GM19452 (cell line): ENCODE measurements at regions not wholly inside any gene's neighbourhood (a gene's known extent, or its start where the extent isn't known, plus 50 kb on each side); places are given as distances from the start of the nearest gene placed in this dataset.
A peak's percentile ranks its signal among the peaks of the same experiment; 100 is the strongest.
"Not testable (repeated sequence)": the region's sequence is repeated elsewhere in the genome, so short reads cannot be mapped to it uniquely, and the experiment has no call there.

Source experiments
- ATAC-seq: cut with Tn5 transposase; IDR thresholded peaks from one replicate; pipeline ENCODE4 v1.9.1; 2021; ENCODE audit not compliant: unreplicated experiment

DNA sequence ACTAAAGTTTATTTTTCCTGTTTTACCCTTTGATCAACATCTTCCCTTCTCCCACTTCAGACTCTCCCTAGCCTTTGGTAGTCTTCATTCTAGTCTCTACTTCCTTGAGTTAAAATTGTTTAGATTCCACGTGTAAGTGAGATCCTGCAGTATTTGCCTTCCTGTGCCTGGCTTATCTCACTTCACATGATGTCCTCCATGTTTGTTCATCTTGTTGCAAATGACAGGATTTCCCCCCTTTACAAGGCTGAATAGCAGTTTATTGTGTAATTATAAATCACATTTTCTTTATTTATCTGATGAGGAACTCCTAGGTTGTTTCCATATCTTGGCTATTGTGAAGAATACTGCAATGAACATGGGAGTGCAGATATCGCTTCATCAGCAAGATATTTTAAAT is 461.7 kb downstream of the CHSY3 start:
- ATAC-seq = no peak

DNA sequence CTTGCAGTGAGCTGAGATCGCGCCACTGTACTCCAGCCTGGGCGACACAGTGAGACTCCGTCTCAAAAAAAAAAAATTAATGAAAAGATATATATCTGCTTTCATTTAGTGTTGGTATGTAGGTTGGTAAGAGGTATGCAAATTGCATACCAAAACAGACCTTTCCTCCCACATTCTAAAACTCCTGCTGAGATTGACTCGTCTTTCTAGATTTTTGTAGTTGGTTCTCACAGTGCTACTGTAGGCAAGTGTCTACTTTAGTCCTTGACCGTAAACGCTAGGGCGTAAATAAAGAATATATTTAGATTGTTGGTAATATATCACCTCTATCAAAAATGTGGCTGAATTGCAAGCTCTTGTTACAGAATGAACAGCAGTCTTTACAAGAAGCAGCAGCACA is 445.9 kb downstream of the CHSY3 start:
- ATAC-seq = no peak

DNA sequence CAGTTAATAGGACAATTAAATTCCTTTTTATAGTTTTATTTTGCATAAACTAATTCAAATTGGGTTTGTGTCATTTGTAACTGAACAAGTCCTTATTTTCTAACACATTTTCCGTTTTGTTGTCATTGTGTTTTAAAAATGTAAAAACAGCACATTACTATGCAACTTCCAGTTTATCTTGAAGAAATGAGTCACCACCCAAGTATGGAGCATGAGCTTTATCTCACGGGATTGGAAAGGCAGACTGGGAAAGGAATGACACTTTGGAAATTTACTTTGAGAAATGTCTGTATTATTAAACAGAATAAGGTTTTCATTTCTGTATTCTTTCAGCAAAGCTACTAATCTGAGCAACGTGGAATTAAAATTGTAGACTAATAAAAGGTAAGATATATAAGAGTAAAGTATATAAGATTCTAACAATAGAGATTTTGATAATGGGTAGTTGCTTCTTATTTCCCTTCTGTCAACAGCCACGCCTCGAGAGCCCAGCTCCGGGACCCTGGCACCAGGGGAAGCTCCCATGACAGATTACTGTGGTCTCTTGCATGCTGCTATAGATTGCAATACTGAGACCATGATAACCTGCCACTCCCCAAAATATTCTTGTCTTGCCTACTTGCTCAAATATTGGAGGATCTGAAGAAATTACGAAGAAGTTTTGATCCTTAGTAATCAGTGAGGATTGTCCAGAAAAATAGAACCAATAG is 433.1 kb downstream of the CHSY3 start:
- no peak for ATAC-seq

DNA sequence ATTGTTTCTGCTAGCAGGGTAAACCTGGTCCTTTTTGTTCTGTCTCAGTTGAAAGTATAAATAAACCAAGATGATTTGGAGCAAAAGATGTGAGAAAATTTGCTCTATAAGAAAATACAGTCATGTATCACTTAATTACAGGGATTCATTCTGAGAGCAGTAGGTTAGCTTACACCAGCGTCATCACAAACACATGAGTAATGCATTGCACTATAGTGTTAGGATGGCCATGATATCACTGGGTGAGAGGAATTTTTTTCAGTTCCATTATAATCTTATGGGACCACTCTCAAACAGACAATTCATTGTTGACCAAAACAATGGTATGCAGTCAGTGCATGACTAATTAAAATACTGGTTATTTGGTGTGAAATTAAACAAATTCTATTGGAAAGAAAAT is 430.9 kb downstream of the CHSY3 start:
- no peak for ATAC-seq

DNA sequence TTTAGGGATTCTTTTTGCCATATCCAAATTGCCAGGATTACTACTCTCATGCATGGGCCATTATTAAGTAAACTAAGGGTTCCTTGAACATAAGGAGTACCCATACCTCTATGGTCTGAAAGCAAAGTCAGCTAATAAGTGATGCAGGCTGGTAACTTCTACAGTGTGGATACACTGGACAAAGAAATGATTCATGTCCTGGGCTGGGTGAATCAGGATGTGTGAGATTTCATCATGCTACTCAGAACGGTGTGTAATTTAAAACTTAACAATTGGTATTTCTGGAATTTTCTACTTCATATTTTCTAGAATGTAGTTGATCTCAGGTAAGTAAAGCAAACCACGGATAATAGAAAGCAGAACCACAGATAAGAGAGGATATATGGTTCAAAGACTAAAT is 428.8 kb downstream of the CHSY3 start:
- ATAC-seq = no peak

DNA sequence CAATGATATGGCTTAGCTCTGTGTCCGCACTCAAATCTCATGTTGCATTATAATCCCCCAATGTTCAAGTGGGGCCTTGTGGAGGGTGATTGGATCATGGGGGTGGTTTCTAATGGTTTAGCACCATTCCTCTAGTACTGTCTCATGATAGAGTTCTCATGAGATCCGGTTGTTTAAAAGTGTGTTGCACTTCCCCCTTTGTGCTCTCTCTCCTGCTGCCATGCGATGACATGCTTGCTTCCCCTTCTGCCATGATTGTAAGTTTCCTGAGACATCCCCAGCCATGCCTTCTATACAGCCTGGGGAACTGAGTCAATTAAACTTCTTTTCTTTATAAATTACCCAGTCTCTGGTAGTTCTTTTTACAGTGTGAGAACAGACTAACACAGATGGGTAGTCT is 427.1 kb downstream of the CHSY3 start:
- no peak for ATAC-seq

DNA sequence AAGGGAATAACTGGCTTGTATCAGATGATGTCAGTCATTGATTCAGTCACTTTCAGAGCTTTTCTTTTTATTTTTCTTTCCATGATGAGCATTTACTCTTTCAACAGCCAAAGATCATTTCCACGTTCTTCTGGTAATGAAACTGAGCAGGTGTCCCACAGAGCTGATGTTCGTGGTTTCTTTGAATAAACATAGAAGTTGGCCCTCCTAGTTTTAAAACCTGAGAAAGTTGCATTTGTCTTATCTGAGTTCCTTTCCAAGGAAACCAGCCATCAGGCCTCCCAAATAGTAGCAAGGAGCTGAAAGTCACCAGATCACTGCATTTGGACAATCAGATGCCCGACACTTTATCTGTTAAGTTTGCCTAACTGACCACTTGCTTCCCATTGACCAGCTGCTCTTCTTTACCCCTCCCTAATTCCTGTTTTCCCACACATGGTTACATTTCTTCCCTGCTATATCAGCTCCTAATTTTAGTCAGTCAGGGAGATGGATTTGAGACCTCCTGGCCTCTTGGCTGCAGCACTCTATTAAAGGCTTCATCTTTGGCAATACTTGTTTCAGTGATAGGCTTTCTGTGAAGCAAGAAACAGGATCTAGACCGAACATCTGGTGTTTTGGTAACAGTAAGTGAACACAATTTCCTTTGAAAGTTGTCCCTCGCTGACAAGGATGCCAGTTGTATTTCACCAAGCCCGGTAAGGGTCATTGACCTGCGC is 420.8 kb downstream of the CHSY3 start:
- no peak for ATAC-seq

DNA sequence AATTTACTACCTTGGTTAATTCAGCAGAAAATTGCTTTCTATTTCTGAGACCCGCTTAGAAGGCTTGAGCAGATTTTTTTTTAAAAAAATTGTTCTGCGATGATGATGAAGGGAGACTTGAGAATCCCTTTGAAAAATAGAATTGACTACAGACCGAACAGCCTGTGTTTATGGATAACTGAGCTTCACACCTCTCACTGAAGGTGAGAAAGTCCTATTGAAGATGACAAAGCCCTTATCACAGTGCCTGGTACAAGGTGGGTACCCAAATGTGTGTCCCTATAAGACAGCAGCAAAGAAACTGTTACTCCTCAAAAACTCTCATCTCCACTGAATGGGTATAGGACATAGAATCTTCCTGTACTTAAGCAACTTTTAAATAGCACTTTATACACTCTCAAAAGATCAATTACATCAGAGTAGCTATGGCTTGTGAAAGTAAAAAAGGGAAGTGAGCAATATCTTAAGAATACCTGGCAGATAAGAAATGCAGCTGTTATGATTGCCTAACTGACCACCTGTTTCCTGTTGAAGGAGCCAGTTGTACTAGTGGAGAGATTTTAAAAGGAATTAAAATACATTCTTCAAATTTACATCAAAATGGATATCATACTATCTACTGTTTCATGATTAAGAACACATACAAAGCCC is 419.7 kb downstream of the CHSY3 start:
- peak; percentile 100 for ATAC-seq

DNA sequence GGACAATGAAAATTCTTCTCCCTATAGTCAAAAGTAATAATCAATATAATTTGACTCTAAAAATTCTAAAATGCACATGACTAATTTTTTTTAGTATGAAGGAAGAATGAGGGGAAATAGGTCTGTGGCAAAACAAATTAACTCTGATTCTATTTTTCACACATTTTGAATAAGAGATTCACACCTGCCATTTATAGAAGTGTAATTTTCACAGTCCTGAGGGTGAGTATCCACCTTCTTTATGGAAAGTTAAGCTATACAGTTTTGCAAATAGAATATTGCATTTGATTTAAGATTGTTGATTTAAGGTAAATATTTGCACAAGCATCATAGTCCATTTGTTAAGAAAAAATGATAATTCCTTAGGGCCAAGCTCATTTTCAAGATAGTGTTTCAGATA is 417.7 kb downstream of the CHSY3 start:
- no peak for ATAC-seq

DNA sequence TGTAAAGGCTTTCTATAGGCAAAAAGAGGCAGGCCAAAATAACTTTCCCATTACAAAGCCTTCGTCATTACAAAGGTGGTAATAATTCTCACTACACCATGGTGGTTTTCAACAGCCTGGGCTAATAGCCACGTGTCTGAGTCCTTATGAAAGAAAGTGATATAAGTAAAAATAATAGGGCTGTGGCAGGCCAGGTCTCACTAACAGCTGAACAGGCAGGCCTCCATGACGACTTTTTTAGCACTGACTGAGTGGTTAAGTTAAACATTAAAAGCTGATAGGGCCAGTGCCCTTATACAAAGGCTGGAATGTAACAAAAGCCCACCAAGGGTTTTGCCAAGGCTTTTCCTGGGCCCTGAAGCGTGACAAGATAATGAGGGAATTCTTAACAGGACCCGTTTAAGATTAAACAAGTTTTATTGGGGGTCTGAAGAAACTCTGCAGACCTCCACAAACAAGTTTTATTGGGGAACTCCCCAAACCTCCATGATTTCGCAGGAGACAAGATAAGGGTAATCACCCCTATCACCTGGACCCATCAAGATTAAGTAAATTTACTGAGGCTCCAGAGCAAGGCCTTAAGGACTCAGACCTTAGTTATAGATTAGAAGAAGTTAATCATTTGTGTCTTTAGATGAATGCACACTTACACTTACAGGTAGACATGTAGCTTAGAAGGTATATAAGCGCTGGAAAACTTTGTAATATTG is 412.9 kb downstream of the CHSY3 start:
- ATAC-seq = peak; percentile 73

DNA sequence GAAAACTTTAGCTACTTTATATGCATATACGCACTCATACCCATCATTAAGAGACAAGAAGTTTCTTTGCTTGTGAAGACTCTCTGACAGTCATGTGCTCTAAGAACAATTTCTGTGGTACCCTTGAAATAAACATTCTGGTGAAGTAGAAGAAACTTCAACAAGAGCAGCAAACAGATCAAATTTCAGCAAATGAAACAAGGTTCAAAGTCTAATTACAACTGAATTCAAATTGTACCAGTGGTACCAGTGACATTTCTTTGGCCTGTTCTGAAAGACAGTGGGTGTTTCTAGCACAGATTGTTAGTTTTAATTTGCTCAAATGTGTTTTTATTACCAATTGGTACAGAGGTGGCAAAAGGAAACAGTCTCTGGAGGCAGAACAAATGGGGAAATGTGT is 391.0 kb downstream of the CHSY3 start:
- ATAC-seq = no peak

DNA sequence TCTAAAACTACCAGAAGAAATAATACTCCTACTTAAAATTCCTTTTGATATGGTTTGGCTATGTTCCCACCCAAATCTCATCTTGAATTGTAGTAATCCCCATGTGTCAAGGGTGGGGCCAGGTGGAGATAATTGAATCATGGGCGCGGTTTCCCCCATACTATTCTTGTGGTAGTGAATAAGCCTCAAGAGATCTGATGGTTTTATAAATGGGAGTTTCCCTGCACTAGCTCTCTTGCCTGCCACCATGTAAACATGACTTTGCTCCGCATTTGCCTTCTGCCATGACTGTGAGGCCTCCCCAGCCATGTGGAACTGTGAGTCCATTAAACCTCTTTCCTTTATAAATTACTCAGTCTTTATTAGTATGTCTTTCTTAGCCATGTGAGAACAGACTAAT is 390.5 kb downstream of the CHSY3 start:
- ATAC-seq = not testable (repeated sequence)

DNA sequence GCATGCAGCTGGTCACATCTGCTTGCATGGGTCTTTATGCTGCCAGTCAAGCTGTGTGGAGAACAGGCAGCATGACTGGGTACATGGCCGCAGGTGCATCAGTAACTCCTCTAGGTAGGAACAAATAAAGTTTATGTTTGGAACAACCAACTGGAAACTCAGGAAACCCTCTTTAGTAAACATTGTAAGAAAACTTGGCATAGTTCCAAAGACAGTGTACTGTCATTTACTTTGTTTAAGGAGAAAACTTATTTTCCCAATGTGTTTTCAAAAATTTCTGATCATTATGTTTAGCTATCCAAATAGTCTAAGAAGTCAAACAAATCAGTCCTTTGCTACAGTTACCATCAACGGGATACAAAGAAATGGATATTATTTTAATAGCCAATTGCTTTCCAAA is 386.0 kb downstream of the CHSY3 start:
- ATAC-seq = no peak

DNA sequence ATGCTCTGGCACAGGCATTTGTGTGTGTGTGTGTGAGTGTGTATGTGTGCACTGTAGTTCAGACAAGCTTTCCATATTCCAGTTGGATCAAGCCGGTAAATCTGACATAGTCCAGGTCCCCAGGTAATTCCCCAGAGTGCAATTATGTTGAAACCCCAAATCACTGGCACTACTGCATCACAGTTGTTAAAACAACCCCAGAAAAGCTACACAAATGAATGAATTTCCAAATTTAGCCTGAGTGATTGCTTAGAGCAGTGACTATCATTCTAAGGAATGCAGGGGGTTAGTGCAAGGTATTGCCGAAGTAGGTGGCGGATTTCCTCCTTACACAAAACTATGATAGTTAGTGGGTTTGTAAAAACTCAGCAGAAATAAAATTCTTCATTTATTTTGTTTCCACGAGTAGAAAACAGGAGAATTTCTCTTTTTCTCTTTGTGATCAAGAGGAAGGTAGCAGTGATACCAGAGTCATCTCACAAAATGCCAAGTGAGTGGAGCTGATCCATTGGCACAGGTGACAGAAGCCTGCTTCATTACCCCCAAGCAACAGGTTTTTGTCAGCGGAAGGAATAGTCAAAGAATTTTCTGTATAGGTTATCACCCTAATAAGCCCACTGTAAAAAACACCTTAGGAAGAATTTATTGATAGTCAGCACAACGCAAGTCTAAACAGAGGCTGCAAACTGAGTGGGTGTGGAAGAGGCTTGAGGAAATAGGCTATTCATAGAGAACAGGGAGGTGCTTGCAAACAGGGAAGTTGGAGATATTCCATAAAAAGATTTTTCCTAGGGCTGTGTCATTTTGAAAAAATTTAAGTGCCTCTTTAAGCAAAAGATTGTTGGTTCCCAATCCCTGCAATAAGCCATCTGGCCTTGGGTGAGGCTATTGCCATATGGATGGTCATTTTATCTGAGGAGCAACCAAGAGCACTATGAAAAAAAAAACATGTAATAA is 385.1 kb downstream of the CHSY3 start:
- no peak for ATAC-seq

DNA sequence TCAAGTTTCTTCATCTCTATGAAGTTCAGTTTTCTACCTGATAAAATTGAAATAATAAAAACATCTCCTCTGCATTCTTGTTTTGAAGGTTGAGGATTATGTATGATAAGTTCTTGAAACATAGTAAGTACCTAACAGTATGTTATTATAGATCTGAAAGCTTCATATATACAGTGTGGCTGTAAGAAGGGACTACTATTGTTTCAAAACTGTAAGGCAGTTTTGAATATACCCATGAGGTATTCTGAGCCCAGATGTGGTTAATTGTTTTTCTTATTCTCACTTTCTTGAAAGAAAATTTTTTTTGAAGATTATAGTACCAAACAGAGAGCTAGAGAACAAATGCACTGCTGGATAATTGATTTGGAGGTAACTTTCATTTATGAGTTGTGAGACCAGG is 383.2 kb downstream of the CHSY3 start:
- ATAC-seq = no peak

DNA sequence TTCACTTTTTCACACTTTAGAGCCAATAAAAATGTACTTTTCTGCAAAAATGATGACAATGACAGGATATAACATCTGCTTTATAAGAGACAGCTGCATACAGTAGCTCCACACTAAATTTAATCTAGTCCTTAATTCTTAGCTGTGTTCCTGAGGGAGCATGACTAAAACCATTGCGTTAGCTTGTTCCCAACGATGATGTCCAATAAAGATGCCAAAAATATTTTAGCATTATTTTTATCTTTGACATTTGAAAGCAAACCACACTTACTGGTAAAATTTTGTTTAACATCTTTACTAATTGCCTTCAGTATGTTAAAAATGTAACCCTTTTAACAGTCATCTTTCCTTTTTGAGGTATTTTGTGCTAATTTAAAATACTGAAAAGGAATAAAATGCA is 382.7 kb downstream of the CHSY3 start:
- no peak for ATAC-seq

DNA sequence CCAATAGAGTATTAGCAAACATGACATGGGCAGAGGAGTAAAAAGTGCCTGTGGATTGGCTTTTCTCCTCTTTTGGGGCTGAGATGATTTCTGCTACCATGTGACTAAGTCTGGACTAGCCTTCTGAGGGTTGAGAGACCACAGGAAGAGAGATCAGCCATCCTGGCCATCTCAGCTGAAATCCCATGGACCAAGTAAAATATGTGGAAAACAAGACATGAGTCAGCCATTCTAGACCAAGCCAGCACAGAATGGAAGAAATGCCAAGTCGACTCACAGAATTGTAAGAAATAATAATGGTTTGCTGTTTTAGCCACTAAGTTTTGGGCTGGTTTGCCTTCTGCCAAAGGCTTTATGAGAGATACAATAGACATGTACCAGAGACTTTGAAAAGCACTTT is 377.8 kb downstream of the CHSY3 start:
- ATAC-seq = no peak

DNA sequence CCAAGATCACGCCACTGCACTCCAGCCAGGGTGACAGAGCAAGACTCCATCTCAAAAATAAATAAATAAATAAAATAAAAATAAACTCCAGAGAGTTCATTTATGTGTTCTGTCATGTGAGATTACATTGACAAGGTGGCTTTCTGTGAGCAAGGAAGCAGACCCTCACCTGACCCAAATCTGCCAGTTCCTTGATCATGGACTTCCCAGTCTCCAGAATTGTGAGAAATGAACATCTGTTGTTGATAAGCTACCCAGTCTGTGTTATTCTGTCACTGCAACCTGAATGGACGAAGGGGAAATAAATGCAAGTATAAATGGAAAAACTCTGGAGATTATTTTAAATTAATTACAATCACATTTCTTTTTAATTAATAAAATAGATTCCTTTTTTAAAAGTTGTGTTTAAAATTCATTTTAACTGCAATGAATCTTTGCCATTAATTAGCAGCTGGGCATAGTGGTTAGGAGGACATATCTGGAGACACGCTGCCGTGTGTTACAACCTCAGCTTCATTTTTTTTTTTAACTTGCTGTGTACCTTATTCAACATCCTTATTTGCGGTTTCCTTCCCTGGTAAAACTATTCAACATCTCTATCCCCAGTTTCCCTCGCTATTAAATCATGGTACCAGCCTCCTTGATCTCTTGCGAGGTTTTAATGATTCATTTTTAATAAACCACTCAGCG is 376.4 kb downstream of the CHSY3 start:
- no peak for ATAC-seq

DNA sequence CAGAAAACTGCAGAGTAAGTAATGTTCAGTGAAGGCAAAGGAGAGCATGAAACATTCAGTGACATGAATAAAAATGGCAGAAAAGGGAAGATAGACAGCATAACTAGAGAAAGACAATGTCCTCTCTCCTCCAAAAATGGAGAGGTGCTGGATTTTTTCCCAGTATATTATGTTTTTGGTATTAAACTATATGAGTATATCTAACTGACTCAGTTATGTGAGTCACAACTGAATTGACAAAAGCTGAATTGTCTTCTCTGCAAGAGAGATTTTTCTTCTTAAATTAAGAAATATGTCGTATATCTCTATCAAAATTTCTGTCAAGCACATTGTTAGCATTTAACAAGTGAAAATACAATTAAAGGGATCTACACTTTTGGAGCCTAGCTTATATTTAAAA is 375.1 kb downstream of the CHSY3 start:
- no peak for ATAC-seq

DNA sequence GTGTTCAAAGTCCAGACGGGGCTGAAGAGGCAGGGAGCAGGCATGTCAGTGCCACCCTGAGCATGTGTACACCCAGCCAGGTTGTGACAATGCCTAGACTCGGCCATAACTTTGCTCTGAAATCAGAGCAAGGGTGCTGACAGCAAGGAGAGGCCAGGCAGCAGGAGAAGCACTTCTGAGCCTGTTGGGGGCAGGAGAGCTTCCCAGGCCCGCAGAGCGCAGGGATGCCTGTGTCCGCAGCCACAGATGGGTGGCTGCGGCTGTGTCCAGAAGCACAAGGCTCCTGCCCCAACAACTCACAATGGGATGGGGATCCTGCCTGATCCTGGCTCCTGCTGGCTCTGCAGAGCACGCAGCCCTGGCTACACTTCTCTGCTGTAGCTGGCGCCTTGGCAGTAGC is 373.9 kb downstream of the CHSY3 start:
- ATAC-seq = no peak
